Activated CD8-positive, alpha-beta memory T cell treated with anti-CD3 and anti-CD28 coated beads for 4 hours (primary cell): ENCODE measurements at regions not wholly inside any gene's neighbourhood (a gene's known extent, or its start where the extent isn't known, plus 50 kb on each side); places are given as distances from the start of the nearest gene placed in this dataset.
A peak's percentile ranks its signal among the peaks of the same experiment; 100 is the strongest.
"Not testable (repeated sequence)": the region's sequence is repeated elsewhere in the genome, so short reads cannot be mapped to it uniquely, and the experiment has no call there.

ENCODE experiments used
- DNase-seq, 2 donors: peaks; one replicate each; pipeline ENCODE4 v3.0.0-alpha.2; 2020; ENCODE audit warnings: low read depth in 2 of 2

- DNase-seq: no peak
These were observed 226.0 kb upstream of the PTGER4 start for GRCh38 chr5:40453689-40454088.

- DNase-seq: no peak
These were observed 226.7 kb upstream of the PTGER4 start for GRCh38 chr5:40452874-40453624.

GRCh38 chr5:40447438-40447837 lies 232.3 kb upstream of the PTGER4 start:
- DNase-seq: no peak

DNA sequence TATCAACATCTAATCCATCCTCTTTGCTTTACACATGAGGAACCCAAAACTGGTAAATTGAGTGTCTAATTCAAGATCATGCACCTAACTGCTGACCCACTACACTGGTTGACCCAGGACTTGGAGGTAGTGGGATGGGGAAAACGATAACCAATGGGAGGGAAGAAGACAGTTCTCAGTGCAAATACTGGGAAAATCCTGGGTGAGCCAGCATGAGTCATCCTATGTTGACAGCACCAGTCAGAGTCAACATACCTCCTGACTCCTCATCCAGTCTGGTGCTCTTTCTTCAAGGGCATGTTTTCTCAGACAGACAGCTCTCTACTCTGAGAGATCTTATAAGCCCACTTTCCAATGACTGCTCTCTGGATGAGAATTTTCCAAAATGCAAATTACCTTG lies 232.8 kb upstream of the PTGER4 start:
- DNase-seq: no peak

DNA sequence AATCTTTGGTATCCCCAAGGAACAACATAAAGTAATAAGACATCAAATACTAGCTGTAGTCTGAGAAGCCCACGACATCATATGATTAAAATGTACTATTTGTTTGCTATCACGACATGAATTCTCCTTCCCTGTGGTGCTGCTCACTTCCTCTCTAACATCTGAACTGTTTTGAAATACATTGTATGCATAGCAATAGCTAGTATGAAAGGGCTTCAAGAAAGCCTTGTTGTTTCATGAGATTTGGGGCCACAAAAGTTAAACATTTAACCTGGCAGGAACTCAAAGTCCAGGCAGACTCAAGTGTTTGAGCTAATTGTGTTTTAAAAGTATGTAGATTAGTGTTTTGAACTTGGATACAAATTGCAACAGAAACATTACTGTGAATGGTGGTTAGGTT lies 237.4 kb upstream of the PTGER4 start:
- DNase-seq: no peak

DNA sequence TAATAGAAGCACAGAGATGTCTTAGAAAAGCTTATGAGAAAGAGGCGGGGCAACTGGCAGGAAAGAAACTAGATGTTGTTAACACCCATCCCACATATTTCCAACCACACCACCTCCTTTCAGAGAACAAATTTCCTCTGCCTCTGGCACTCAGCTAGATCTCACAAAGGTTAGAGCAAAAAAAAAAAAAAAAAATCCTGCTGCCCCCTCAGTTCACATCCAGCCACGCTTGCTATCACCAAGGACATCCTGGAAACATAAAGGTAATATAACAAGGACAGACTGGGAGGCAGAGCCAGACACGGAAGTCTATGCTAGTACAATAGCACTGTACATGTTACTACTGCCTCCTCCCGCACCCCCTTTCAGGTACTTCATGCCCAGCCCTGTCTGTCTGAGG lies 238.0 kb upstream of the PTGER4 start:
- peak in 1 of 2 donors; percentile 51 for DNase-seq

DNA sequence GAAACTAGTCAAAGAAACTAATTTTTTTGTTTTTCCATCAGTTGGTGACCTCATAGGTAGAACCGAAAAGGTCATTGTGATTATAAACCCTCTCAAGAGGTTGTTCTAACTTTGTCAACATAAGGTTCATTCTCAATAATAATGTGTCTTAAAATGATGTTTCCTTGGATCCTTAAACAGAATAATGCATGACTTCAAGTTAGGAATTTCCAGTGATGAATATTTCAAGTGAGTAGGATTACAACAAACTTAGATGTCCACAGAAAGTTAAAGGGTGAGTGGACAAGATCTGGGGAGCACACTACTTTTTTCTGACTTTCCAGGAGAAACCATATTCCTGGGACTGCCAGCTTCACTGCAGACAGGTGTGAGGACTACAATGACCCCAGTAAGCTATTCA lies 239.0 kb upstream of the PTGER4 start:
- DNase-seq: no peak

GRCh38 chr5:40439103-40439502 lies 240.6 kb upstream of the PTGER4 start:
- not testable (repeated sequence) for DNase-seq

DNA sequence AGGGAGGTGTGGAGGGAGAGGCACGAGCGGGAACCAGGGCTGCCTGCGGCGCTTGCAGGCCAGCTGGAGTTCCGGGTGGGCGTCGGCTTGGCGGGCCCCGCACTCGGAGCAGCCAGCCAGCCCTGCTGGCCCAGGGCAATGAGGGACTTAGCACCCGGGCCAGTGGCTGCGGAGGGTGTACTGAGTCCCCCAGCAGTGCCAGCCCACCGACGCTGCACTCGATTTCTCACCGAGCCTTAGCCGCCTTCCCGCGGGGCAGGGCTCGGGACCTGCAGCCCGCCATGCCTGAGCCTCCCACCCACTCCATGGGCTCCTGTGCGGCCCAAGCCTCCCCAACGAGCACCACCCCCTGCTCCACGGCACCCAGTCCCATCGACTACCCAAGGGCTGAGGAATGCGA lies 241.1 kb upstream of the PTGER4 start:
- DNase-seq: not testable (repeated sequence)

DNA sequence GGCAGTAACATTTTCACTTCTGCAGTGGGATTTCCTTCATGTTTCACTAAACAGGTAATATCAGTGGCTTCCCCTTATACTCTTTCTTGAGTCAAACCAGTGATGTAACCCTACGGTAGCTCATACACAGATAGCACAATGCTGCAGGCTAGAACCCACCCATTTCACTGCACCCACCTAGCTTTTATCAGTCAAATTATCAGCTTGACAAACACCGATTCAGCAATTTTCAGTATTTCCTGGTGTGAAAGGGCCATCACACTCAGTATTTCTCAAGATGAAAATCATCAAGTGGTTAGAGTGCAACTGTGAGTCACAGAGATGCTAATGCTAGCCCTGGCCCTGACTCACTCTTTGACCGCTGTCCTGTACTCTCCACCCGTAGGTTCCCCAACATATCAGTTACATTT lies 242.3 kb upstream of the PTGER4 start:
- DNase-seq: peak in 1 of 2 donors; percentile 45

- DNase-seq: no peak
These were observed 243.0 kb upstream of the PTGER4 start for GRCh38 chr5:40436535-40437237.

- not testable (repeated sequence) for DNase-seq
These were observed 244.0 kb upstream of the PTGER4 start for GRCh38 chr5:40435706-40436105.

DNA sequence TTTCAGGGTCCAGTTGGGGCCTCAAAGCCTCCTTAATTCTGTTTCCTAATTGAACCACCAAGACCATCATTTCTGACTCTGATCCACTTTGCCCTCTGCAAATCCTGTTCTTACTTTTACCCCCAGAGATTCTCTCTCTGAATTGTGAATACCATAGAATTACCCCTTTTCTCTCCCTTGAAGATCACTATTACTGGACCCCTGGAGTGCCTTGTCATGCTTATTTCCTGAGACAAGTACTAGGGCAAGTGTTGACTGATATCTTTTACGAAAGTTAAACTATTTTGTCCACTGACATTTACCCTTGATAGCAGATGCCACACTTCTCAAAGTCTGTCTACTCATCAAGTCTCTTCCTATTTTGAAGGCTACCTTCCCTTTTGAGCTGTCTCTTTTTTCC lies 246.9 kb upstream of the PTGER4 start:
- no peak for DNase-seq

DNA sequence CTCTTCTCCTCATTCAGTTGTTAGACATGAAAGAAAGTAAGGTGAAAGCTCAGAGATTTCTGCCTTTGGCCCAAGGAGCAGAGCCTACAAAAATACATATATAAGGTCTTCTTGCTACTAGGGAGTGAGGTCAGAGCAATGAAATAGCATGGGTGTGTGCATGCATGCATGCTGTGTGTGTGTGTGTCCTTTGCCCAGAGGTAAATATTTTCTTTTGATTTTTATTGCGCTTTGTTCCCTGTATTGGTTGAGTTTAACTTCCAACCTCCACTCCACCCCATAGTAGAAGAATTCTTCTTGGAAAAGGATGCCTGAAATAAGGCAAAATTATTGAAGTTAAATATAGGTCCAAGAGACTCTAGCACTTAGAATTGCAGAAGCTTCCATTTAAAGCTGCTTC lies 248.0 kb upstream of the PTGER4 start:
- DNase-seq: no peak

GRCh38 chr5:40430101-40430710 lies 249.5 kb upstream of the PTGER4 start:
- DNase-seq: no peak

- DNase-seq: no peak
These were observed 250.2 kb upstream of the PTGER4 start for GRCh38 chr5:40429258-40430100.

DNA sequence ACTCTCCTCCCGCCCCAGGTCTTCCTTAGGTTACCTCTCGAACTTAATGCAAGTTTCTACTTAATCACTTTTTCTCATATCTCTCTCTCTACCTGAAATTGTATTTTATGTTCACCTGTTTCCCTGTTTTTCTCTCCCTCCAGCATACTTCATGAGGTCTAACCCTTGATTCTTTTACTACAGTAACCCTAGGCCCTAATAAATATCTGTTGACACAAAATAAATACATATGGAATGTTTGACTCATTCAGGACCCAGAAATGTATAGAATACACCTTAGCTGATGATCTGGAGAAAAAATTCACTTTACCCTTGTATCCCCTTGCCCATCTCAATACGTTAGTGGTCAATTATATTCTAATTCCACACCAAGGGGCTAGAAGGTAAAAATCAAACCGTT lies 250.9 kb upstream of the PTGER4 start:
- DNase-seq: no peak

DNA sequence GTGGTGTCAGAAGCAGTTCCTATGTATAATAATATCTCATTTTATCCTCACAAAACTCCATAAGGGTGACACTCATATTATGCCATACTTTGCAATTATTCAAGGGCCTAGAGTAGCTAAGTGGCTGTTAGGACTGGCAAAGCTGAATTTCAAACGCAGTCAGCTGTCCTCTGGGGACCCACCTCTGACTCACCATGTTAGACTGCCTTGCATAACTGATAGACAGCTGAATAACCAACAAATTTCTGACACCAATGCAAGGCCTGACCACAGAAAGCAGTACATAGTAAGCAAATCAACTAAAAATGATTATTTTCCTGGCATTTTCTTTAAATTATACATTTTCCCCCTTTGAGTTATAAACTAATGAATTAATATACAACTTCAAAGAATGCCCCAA lies 251.6 kb upstream of the PTGER4 start:
- DNase-seq: no peak

GRCh38 chr5:40417046-40417810 lies 262.5 kb upstream of the PTGER4 start:
- DNase-seq: not testable (repeated sequence)

- no peak for DNase-seq
These were observed 263.1 kb upstream of the PTGER4 start for GRCh38 chr5:40416588-40416987.

- no peak for DNase-seq
These were observed 263.6 kb upstream of the PTGER4 start for GRCh38 chr5:40416098-40416497.
